BE2C (cell line): ENCODE measurements at regions not wholly inside any gene's neighbourhood (a gene's known extent, or its start where the extent isn't known, plus 50 kb on each side); places are given as distances from the start of the nearest gene placed in this dataset.

Experiments used
- DNase-seq: peaks from one replicate; pipeline ENCODE4 v3.0.0-alpha.2; 2020
- H3K27me3 ChIP-seq: fragments of 250-450 bp; sonication (Bioruptor Pico); 2 replicates; pipeline ENCODE4 v1.5.1; 2020; ENCODE audit warnings: mild to moderate bottlenecking
- H3K36me3 ChIP-seq: fragments of 250-450 bp; sonication (Bioruptor Pico); 2 replicates; pipeline ENCODE4 v1.5.1; 2020; ENCODE audit warnings: mild to moderate bottlenecking
- H3K4me1 ChIP-seq: fragments of 250-450 bp; sonication (Bioruptor Pico); 2 replicates; pipeline ENCODE4 v1.5.1; 2020
- H3K4me3 ChIP-seq: 2 replicates; pipeline ENCODE4 v1.5.1; 2011; ENCODE audit warnings: low read depth, low read length
- H3K9me3 ChIP-seq: fragments of 250-450 bp; sonication (Bioruptor Pico); 2 replicates; pipeline ENCODE4 v1.5.1; 2020
- TF ChIP-seq, protein P1 (sequence below): IDR thresholded peaks from 2 replicates; pipeline ENCODE4 v1.5.1; 2012; ENCODE audit warnings: mild to moderate bottlenecking, low read depth, low read length

DNA sequence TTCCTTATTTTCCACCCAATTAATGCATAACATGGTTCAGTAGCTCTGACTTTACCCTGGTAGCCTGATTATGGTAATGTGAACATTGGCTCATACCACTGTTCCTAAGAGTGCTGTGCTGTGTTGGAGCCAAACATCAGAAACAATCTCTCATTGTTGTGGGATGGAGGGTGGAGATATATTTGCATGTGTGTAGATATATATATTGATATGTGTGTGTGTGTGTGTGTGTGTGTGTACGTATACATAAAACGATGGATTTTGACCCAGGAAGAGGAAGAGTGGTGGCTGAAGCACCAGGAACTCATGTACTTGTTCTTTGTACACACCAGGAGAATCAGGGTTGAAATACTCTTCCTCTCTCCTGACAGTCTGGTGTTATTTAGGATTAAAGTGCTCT, 247.7 kb downstream of the IL15 start:
- Histone ChIP-seq H3K27me3 (no peaks in the 10 kb centered on the region), H3K36me3 (no peaks in the 10 kb centered on the region), H3K9me3 (no peaks in the 10 kb centered on the region), H3K4me1 (no peaks in the 10 kb centered on the region), H3K4me3 (no peak overlapping the region)
- TF ChIP-seq, protein P1, sequence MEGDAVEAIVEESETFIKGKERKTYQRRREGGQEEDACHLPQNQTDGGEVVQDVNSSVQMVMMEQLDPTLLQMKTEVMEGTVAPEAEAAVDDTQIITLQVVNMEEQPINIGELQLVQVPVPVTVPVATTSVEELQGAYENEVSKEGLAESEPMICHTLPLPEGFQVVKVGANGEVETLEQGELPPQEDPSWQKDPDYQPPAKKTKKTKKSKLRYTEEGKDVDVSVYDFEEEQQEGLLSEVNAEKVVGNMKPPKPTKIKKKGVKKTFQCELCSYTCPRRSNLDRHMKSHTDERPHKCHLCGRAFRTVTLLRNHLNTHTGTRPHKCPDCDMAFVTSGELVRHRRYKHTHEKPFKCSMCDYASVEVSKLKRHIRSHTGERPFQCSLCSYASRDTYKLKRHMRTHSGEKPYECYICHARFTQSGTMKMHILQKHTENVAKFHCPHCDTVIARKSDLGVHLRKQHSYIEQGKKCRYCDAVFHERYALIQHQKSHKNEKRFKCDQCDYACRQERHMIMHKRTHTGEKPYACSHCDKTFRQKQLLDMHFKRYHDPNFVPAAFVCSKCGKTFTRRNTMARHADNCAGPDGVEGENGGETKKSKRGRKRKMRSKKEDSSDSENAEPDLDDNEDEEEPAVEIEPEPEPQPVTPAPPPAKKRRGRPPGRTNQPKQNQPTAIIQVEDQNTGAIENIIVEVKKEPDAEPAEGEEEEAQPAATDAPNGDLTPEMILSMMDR: no peak
- DNase-seq: no peak

DNA sequence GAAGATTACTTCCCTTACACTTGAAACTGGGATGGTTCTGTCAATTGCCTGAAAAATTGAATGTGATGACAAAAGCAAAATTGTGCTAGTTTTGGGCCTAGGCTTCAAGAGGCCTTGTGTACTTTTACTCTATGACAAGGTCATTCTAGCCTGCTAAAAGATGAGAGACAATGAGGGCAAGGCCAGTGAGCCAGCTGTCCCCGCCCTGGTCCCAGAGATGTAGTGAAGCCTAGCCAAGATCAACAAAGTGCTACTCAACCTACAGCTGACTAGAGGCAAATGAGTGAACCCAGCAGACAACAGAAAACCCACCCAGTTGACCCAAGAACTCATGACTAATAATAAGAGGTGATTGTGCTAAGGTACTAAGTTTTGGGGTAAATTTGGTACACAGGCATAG, 248.7 kb downstream of the IL15 start:
- TF ChIP-seq, protein P1: no peak
- DNase-seq: no peak

DNA sequence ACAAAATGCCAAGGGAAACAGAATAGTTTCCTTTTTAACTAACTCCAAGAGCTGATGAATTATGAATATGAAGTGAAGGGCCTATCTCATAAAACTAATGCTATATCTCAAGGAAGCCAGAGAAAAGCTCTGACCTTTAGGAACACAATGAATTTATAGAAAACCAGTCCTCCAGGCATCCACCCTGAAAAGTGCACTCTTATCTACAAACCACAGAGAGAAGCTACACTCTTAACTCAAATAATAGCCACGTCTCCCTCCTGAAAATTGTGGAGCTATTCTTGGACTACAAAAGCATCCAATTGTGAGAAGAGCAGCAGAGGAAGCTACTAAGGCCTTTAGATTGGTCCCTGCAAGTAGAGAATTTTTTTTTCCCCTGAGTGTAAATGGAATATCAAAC, 253.9 kb downstream of the IL15 start:
- H3K36me3 ChIP-seq: no peaks in the 10 kb centered on the region
- H3K4me3 ChIP-seq: no peak overlapping the region
- no peak for DNase-seq
- H3K4me1 ChIP-seq: no peaks in the 10 kb centered on the region
- H3K27me3 ChIP-seq: no peaks in the 10 kb centered on the region
- H3K9me3 ChIP-seq: no peaks in the 10 kb centered on the region
- TF ChIP-seq, protein P1: no peak

More for the DNA sequence above, 248.7 kb downstream of the IL15 start:
- Histone ChIP-seq H3K4me3 (no peak overlapping the region), H3K36me3 (no peaks in the 10 kb centered on the region), H3K4me1 (no peaks in the 10 kb centered on the region), H3K9me3 (no peaks in the 10 kb centered on the region), H3K27me3 (no peaks in the 10 kb centered on the region)

DNA sequence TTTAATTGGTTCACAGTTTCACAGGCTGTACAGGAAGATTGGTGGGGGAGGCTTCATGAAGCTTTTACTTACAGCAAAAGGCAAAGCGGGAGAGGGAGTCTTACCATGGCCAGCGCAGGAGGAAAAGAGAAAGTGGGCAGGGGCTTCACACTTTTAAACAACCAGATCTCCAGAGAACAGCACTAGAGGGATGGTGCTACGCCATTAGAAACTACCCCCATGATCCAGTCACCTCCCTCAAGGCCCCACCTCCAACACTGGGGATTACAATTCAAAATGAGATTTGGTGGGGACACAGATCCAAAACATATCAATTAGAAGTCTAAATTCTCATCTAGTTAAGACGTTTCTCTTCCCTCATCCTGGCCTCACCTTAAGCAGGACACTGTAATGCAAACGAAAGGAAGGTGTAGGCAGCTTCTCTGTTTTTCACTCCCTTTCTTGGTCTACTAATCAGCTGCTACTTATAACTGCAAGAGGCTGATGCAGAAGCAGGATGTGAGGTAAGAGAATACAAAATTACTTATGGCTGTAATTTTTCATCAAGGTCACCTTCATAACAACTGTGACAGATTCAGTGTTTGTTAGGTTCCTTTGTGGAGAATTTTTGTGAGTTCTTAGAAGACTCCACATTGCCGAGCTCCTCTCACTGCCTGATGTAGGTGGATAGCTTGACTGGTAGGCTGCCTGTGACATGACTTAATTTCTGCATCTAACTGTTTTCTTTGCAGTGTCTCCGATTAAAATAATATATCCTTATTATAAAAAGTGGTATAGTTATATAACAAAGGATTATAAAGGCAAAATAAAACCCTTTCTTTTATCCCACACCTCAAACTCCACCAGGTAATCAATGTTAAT, 255.1 kb downstream of the IL15 start:
- no peak for DNase-seq
- no peaks in the 10 kb centered on the region for H3K4me1 ChIP-seq
- TF ChIP-seq, protein P1: no peak
- H3K36me3 ChIP-seq: no peaks in the 10 kb centered on the region
- no peak overlapping the region for H3K4me3 ChIP-seq
- no peaks in the 10 kb centered on the region for H3K27me3 ChIP-seq
- H3K9me3 ChIP-seq: no peaks in the 10 kb centered on the region

DNA sequence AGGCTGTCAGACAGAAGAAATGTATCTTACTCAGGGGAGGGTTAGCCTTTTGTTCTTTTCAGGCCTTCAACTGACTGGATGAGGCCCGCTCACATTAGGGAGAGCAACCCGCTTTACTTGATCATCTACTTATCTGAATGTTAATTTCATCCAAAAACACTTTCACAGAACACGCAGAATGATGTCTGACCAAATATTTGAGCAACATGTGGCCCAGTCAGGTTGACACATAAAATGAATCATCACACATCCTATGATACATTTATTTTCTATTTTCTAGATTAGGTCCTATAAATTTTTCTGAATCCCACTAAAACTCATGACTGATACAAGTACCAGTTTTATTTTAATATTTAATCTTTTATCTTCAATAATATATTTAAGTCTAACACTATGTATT, 260.3 kb downstream of the IL15 start:
- TF ChIP-seq, protein P1: no peak
- Histone ChIP-seq H3K36me3 (no peaks in the 10 kb centered on the region), H3K9me3 (no peaks in the 10 kb centered on the region), H3K27me3 (no peaks in the 10 kb centered on the region), H3K4me1 (0 out of 2 replicates have a peak, but pooled peaks cover 3% of the 10 kb centered on the region), H3K4me3 (no peak overlapping the region)
- DNase-seq: no peak

DNA sequence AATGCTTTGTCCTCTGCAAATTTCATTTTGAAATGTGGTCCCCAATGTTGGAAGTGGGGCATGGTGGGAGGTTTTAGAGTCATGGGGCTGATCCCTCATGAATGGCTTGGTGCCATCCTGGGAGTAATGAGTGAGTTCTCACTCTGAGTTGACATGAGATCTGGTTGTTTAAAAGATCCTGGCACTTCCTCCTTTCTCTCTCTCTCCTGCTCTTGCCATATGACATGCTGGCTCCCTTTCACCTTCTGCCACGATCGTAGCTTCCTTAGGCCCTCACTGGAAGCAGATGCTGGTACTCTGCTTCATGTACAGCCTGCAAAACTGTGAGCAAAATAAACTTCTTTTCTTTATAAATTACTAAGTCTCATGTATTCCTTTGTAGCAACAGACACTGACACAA, 262.0 kb downstream of the IL15 start:
- no peak for DNase-seq
- TF ChIP-seq, protein P1: no peak
- H3K27me3 ChIP-seq: no peaks in the 10 kb centered on the region

More for the DNA sequence above, 262.0 kb downstream of the IL15 start:
- H3K4me1 ChIP-seq: 0 out of 2 replicates have a peak, but pooled peaks cover 3% of the 10 kb centered on the region
- no peak overlapping the region for H3K4me3 ChIP-seq
- H3K36me3 ChIP-seq: no peaks in the 10 kb centered on the region
- H3K9me3 ChIP-seq: no peaks in the 10 kb centered on the region
